ENCODE measurements at regions not wholly inside any gene's neighbourhood (a gene's known extent, or its start where the extent isn't known, plus 50 kb on each side); places are given as distances from the start of the nearest gene placed in this dataset.
A peak's percentile ranks its signal among the peaks of the same experiment; 100 is the strongest.

- DNase-seq: no peak
Observed at GRCh38 chr3:70899816-70900215, 587.4 kb upstream of the MDFIC2 start.

- DNase-seq: peak; percentile 11
Observed at GRCh38 chr3:70890020-70890394, 577.6 kb upstream of the MDFIC2 start.

- peak; percentile 8 for DNase-seq
Observed at GRCh38 chr3:70889162-70890019, 577.0 kb upstream of the MDFIC2 start.

- no peak for DNase-seq
Observed at GRCh38 chr3:70885636-70886035, 573.2 kb upstream of the MDFIC2 start.

- no peak for DNase-seq
Observed at GRCh38 chr3:70882104-70882503, 569.7 kb upstream of the MDFIC2 start.

- no peak for DNase-seq
Observed at GRCh38 chr3:70880421-70880820, 568.0 kb upstream of the MDFIC2 start.

GRCh38 chr3:70876154-70876553 is 563.7 kb upstream of the MDFIC2 start:
- DNase-seq: no peak

GRCh38 chr3:70874196-70874595 is 561.8 kb upstream of the MDFIC2 start:
- no peak for DNase-seq

- no peak for DNase-seq
Observed at GRCh38 chr3:70873686-70874085, 561.2 kb upstream of the MDFIC2 start.

GRCh38 chr3:70871909-70872656 is 559.6 kb upstream of the MDFIC2 start:
- DNase-seq: no peak

GRCh38 chr3:70870576-70870975 is 558.1 kb upstream of the MDFIC2 start:
- no peak for DNase-seq

GRCh38 chr3:70868561-70868960 is 556.1 kb upstream of the MDFIC2 start:
- no peak for DNase-seq

- no peak for DNase-seq
Observed at GRCh38 chr3:70863049-70863448, 550.6 kb upstream of the MDFIC2 start.

- no peak for DNase-seq
Observed at GRCh38 chr3:70861855-70862254, 549.4 kb upstream of the MDFIC2 start.

- DNase-seq: no peak
Observed at GRCh38 chr3:70861234-70861633, 548.8 kb upstream of the MDFIC2 start.

- no peak for DNase-seq
Observed at GRCh38 chr3:70857916-70858315, 545.5 kb upstream of the MDFIC2 start.

GRCh38 chr3:70856414-70857162 is 544.1 kb upstream of the MDFIC2 start:
- no peak for DNase-seq

GRCh38 chr3:70855149-70855548 is 542.7 kb upstream of the MDFIC2 start:
- no peak for DNase-seq

GRCh38 chr3:70854108-70854507 is 541.7 kb upstream of the MDFIC2 start:
- DNase-seq: no peak

GRCh38 chr3:70853161-70853944 is 540.9 kb upstream of the MDFIC2 start:
- DNase-seq: no peak

GRCh38 chr3:70849911-70850699 is 537.7 kb upstream of the MDFIC2 start:
- DNase-seq: no peak
